Iris pigment epithelial cell (primary cell): ENCODE measurements at regions not wholly inside any gene's neighbourhood (a gene's known extent, or its start where the extent isn't known, plus 50 kb on each side); places are given as distances from the start of the nearest gene placed in this dataset.

ENCODE experiments used
- DNase-seq: peaks from one replicate; pipeline ENCODE4 v3.0.0-alpha.2; 2011; ENCODE audit warnings: low read depth

GRCh38 chr11:128365044-128365443, 222.3 kb downstream of the ETS1 start:
- DNase-seq, result peak; percentile 72

DNA sequence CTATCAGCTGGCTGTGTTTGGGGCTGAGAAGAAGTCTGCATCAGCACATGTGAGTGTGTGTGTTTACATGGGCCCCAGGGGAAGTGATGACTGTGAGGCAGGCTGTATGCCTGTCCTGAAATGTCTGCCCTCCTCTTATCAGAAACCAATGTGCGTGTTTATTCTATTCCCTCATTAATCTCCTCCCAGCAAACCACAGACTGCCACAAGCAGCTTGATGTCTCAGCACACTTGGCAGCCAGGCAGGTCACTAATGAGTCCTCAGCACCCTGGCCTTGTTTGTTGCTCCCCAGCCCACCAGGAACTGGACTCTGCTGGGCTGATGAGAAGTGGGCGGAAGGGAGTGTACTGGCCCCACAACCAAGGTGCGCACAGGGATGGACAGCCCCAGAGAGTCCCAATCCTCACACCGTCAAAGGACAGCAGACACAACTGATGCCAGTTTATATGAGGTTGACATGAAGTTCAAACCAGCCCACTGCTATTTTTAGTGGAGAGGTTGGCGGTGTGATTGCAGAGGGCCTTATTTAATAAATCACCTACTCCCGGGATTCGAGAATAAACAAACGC, 225.8 kb downstream of the ETS1 start:
- peak; percentile 77 for DNase-seq

DNA sequence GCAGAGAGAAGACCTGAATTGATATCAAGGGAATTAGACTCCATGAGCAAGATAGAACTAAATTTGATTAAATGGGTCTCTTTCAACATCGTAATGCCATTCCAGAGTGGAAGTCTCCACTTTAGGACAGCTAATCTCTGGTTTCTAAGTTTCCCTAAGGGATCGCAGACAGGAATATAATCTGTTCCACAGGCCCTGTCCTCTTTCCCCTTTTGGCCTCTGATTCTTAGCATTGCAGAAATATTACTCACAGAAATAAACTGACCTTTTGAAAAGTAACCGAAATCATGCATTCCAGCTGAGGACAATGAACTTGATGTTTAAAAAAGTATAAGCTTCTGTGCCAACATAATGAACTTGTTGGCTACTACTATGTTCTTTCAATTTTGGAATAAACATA, 227.8 kb downstream of the ETS1 start:
- DNase-seq, result peak; percentile 44

- DNase-seq, result no peak
These were observed 230.3 kb downstream of the ETS1 start for GRCh38 chr11:128357073-128357472.

GRCh38 chr11:128355558-128355957, 231.8 kb downstream of the ETS1 start:
- DNase-seq, result no peak

- no peak for DNase-seq
These were observed 232.9 kb downstream of the ETS1 start for GRCh38 chr11:128354476-128354875.

DNA sequence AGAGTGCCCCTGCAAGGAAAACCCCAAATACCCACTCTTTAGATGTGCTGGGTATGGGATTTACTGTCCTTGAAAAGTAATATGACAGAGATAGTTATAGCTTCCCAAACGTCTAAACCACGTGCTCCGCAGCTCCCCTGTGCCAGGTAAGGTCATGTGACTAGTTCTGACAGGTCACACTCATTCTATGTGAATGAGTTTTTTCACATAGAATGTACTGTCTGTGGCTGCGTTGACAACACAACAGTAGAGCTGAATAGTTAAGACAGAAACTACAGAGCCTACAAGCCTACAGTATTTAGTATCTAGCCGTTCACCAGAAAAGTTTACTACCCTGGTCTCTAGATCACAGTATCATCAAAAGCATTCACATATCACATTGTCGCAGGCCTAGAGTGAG, 236.2 kb downstream of the ETS1 start:
- no peak for DNase-seq

DNA sequence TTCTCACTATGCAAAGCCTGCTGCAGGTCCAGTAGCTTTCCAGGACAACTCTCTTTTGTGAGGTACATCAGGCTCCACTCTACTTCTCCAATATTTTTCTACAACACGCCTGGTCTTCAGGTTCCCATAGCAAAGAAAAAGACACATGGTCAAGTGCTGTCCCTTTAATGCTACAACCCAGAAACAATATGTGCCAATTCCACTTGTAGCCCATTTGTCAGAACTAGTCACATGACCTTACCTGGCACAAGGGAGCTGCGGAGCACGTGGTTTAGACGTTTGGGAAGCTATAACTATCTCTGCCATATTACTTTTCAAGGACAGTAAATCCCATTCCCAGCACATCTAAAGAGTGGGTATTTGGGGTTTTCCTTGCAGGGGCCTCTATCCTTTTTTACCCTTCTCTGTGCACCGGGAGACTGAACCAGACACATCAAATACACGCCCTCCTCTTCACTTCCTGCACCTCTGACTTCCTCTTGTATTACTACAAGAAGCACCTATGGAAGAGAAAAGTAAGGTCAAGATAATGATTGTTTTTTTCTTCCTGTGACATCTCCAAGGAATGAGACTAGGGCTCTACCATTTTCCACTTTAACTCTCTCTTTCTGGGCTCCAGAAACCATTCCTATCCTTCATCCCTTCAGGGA, 237.6 kb downstream of the ETS1 start:
- DNase-seq, result no peak

- peak; percentile 74 for DNase-seq
These were observed 240.6 kb downstream of the ETS1 start for GRCh38 chr11:128346804-128347203.

DNA sequence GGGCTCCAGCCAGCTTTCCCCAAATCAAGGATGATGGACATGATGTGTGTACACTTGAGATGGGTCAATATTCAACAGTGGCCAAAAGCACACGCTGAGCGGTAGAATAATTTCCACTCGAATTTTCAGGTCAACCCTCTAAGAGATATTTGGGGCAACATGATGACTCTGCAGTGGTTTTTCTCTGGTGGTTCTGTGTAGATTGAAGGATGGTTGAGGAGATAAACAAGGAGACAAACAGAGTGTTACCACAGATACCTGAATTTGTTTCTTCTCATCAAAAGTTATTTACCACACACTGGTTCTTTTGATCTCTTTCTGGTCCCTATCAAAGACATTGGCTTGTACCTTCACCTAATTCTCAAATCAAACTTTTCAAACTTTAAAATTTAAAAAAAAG, 242.0 kb downstream of the ETS1 start:
- DNase-seq, result no peak

DNA sequence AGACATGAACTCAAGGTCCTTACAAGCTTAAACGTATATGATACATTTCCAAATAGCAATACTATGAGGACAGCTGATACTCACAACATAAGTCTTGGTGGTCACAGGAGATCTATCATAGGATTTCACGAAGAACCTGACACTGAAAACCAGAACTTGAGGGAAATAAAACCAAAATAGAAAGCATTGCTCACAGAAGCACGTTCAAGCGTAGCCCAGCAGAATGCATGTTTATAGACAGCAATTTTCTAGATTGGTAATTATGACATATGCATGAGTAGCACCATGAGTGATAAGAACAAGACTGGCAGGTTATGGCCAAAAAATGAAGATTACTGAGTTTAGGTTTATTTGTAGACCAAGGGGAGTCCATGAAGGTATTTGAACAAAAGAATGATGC, 243.5 kb downstream of the ETS1 start:
- no peak for DNase-seq

GRCh38 chr11:128343135-128343514, 244.2 kb downstream of the ETS1 start:
- DNase-seq, result peak; percentile 9

DNA sequence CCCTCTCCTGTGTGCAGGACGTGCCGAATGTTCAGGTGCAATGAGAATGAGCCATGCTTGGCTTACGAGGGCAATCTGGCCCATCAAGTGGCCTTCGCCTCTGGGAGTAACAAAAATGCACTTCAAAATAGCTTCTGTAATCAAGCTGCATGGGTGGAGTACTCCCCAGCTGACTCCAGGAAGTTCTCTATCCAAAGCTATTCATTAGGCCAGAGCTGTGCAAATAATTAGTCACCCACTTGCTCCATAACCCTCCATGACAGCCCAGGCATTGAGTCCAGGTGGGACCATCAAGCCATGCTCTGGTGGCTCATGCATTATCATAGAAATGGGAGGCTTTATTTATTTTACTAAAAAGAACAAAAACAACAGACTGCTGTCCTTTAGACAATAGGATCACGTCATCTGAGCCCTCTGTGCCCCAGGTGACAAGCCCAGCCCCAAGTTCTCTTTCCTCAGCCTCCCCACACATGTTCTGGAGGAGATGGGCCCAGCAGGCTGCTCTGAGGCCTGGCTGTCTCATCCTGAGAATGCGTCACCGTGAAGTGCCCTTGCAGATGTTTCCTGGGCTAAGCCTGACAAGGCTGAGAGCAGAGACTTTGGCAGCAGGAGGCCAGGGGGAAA, 244.7 kb downstream of the ETS1 start:
- DNase-seq, result peak; percentile 49

DNA sequence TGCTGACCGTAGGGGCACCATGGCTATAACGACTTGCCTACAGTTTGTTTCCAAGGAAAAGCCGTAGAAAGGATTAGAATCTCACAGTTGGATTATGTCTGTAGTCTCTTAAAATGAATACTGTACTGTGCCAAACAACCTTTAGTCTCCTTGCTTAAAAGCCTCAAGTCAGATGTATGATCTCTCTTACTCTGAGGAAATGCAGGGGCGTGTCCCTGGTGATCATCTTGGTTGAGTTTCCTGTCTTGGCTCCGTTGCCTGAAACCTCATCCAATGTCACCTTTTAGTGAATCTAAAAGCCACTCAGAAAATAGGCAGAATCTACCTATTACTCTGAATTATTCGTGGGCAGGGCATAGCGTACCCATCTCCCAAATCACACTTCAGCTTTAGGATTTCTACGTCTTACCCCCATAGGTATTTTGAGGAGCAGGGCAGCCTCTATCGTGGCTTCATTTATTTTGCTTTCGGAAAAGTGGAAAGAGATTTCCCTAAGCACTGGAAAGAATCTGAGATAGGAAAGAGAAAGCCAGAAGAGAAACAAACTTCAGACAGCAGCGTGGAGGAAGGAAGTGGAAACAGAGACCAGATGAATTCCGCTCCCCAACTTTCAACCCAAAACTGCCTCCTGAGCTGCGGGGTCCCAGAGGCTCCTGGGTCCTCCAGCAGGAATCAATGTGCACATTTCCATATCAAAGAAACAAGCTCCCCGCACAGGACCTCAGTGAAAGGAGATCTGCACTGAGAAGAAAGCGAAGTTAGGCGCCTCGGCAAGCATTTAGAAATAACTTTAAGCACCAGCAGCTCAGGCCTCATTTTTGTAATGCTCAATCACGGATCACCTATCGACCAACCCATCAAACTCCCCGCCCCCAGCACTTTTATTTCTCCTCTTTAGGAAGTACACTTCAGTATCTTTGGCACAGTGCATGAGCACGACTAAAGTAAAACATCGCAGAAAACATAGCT, 245.8 kb downstream of the ETS1 start:
- DNase-seq, result peak; percentile 37

- DNase-seq, result no peak
These were observed 247.6 kb downstream of the ETS1 start for GRCh38 chr11:128339792-128340191.

GRCh38 chr11:128338811-128339210, 248.5 kb downstream of the ETS1 start:
- no peak for DNase-seq

DNA sequence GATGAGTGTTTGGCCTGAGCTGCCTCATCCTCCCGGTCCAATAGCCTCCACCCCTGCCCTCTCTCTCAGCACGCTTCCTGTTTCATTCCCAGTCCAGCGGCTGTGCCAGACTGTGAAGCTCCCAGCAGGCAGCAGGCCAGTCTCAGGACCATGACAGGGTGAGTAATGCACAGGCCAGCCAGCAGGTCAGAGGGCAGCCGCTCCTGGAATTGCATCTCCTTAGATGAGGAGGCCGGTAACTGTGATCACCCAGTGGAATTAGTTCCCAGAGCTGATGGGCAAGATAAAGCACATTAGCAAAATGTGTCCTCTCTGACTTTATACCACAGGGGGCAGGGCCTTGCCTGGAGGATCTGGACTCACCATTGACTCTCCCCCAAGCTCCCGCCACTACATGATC, 251.2 kb downstream of the ETS1 start:
- peak; percentile 60 for DNase-seq

- no peak for DNase-seq
These were observed 251.6 kb downstream of the ETS1 start for GRCh38 chr11:128335729-128336128.

- no peak for DNase-seq
These were observed 252.9 kb downstream of the ETS1 start for GRCh38 chr11:128334311-128335044.

- no peak for DNase-seq
These were observed 256.0 kb downstream of the ETS1 start for GRCh38 chr11:128331317-128331716.

- DNase-seq, result no peak
These were observed 257.2 kb downstream of the ETS1 start for GRCh38 chr11:128330203-128330602.
